ENCODE measurements at regions not wholly inside any gene's neighbourhood (a gene's known extent, or its start where the extent isn't known, plus 50 kb on each side); places are given as distances from the start of the nearest gene placed in this dataset.

GRCh38 chr2:23220513-23221094, 164.4 kb upstream of the KLHL29 start:
- in situ Hi-C loops (cut with MboI; ENCODE audit: low sequenced_read_pairs) = loop anchor here (25.0 kb wide), 1 partner anchor 242 kb away; no protein-coding TSS in a partner anchor

GRCh38 chr2:23221236-23221635, 163.7 kb upstream of the KLHL29 start:
- in situ Hi-C loops (cut with MboI; ENCODE audit: low sequenced_read_pairs) = loop anchor here (25.0 kb wide), 1 partner anchor 241 kb away; no protein-coding TSS in a partner anchor

- in situ Hi-C loops (cut with MboI; ENCODE audit: low sequenced_read_pairs) = loop anchor here (25.0 kb wide), 1 partner anchor 240 kb away; no protein-coding TSS in a partner anchor
Measured at GRCh38 chr2:23221901-23222300, 163.1 kb upstream of the KLHL29 start.

GRCh38 chr2:23230885-23231284, 154.1 kb upstream of the KLHL29 start:
- in situ Hi-C loops (cut with MboI; ENCODE audit: low sequenced_read_pairs) = no loop called here

GRCh38 chr2:23231865-23232264, 153.1 kb upstream of the KLHL29 start:
- in situ Hi-C loops (cut with MboI; ENCODE audit: low sequenced_read_pairs) = no loop called here

GRCh38 chr2:23235292-23235691, 149.7 kb upstream of the KLHL29 start:
- in situ Hi-C loops (cut with MboI; ENCODE audit: low sequenced_read_pairs) = no loop called here

- in situ Hi-C loops (cut with MboI; ENCODE audit: low sequenced_read_pairs) = no loop called here
Measured at GRCh38 chr2:23235736-23236135, 149.2 kb upstream of the KLHL29 start.

GRCh38 chr2:23237147-23237546, 147.8 kb upstream of the KLHL29 start:
- in situ Hi-C loops (cut with MboI; ENCODE audit: low sequenced_read_pairs) = no loop called here

GRCh38 chr2:23238011-23238657, 146.8 kb upstream of the KLHL29 start:
- in situ Hi-C loops (cut with MboI; ENCODE audit: low sequenced_read_pairs) = no loop called here

- in situ Hi-C loops (cut with MboI; ENCODE audit: low sequenced_read_pairs) = no loop called here
Measured at GRCh38 chr2:23239374-23239773, 145.6 kb upstream of the KLHL29 start.

- in situ Hi-C loops (cut with MboI; ENCODE audit: low sequenced_read_pairs) = no loop called here
Measured at GRCh38 chr2:23241121-23241520, 143.9 kb upstream of the KLHL29 start.

- in situ Hi-C loops (cut with MboI; ENCODE audit: low sequenced_read_pairs) = no loop called here
Measured at GRCh38 chr2:23241611-23242245, 143.3 kb upstream of the KLHL29 start.

- in situ Hi-C loops (cut with MboI; ENCODE audit: low sequenced_read_pairs) = no loop called here
Measured at GRCh38 chr2:23243073-23243659, 141.8 kb upstream of the KLHL29 start.

- in situ Hi-C loops (cut with MboI; ENCODE audit: low sequenced_read_pairs) = no loop called here
Measured at GRCh38 chr2:23244617-23245016, 140.4 kb upstream of the KLHL29 start.

- in situ Hi-C loops (cut with MboI; ENCODE audit: low sequenced_read_pairs) = no loop called here
Measured at GRCh38 chr2:23246992-23247683, 137.8 kb upstream of the KLHL29 start.

- in situ Hi-C loops (cut with MboI; ENCODE audit: low sequenced_read_pairs) = no loop called here
Measured at GRCh38 chr2:23248667-23249066, 136.3 kb upstream of the KLHL29 start.

- in situ Hi-C loops (cut with MboI; ENCODE audit: low sequenced_read_pairs) = no loop called here
Measured at GRCh38 chr2:23249348-23249747, 135.6 kb upstream of the KLHL29 start.

- in situ Hi-C loops (cut with MboI; ENCODE audit: low sequenced_read_pairs) = no loop called here
Measured at GRCh38 chr2:23250371-23250770, 134.6 kb upstream of the KLHL29 start.

GRCh38 chr2:23256643-23257042, 128.3 kb upstream of the KLHL29 start:
- in situ Hi-C loops (cut with MboI; ENCODE audit: low sequenced_read_pairs) = no loop called here

- in situ Hi-C loops (cut with MboI; ENCODE audit: low sequenced_read_pairs) = no loop called here
Measured at GRCh38 chr2:23260621-23261020, 124.4 kb upstream of the KLHL29 start.

Measured in HL-60/S4 treated with phorbol 12-myristate 13-acetate at 8.2 ng/mL for 4 days and 3 days (cell line).